Common myeloid progenitor, CD34-positive (primary cell): ENCODE measurements at regions not wholly inside any gene's neighbourhood (a gene's known extent, or its start where the extent isn't known, plus 50 kb on each side); places are given as distances from the start of the nearest gene placed in this dataset.
A peak's percentile ranks its signal among the peaks of the same experiment; 100 is the strongest.

ENCODE experiments used
- CTCF ChIA-PET: fragments of 350-600 bp; sonication (Branson Sonifier 250); formaldehyde crosslinking; loops from one replicate; lab custom pipeline; 2021; ENCODE audit warnings: antibody characterized with exemption; lab: Charles Lee
- POLR2A ChIA-PET: fragments of 350-600 bp; sonication (Branson Sonifier 250); formaldehyde crosslinking; loops from one replicate; lab custom pipeline; 2021; ENCODE audit warnings: antibody characterized with exemption; lab: Charles Lee
- DNase-seq, 3 donors: peaks; one replicate each; pipeline versions ENCODE4 v3.0.0 to v3.0.0-alpha.2; 2013
- H3K27ac ChIP-seq, 2 experiments: 1 replicate in 1 of 2; 2 replicates in 1 of 2; pipeline ENCODE4 v1.7.0; 2013; ENCODE audit warnings: inconsistent platforms in 2 of 2, low read length in 2 of 2, mild to moderate bottlenecking in 2 of 2, low read depth in 1 of 2, moderate library complexity in 1 of 2; ENCODE audit not compliant: severe bottlenecking in 2 of 2, insufficient read depth in 1 of 2, poor library complexity in 1 of 2
- H3K27me3 ChIP-seq, 5 experiments: replicated peaks in 2 of 5; 1 replicate in 3 of 5; 2 replicates in 2 of 5; pipeline versions ENCODE4 v1.6.1 to v1.7.0; 2013; ENCODE audit warnings: low read length in 4 of 5, mild to moderate bottlenecking in 2 of 5, moderate library complexity in 2 of 5, inconsistent platforms in 1 of 5; ENCODE audit not compliant: insufficient read depth in 5 of 5, control insufficient read depth in 4 of 5
- H3K36me3 ChIP-seq, 4 experiments: 1 replicate in 2 of 4; 2 replicates in 2 of 4; pipeline versions ENCODE4 v1.6.1 to v1.7.0; 2013; ENCODE audit warnings: low read length in 3 of 4, control low read depth in 1 of 4, mild to moderate bottlenecking in 1 of 4; ENCODE audit not compliant: control insufficient read depth in 4 of 4, insufficient read depth in 4 of 4
- H3K4me1 ChIP-seq, 4 experiments: 1 replicate in 3 of 4; 2 replicates in 1 of 4; pipeline versions ENCODE4 v1.6.1 to v1.7.1; 2013; ENCODE audit warnings: low read length in 3 of 4, mild to moderate bottlenecking in 3 of 4, control low read depth in 1 of 4, inconsistent platforms in 1 of 4, moderate library complexity in 1 of 4; ENCODE audit not compliant: control insufficient read depth in 4 of 4, insufficient read depth in 4 of 4; ENCODE audit errors: control extremely low read depth in 1 of 4
- H3K4me3 ChIP-seq, 7 experiments: 1 replicate in 4 of 7; 2 replicates in 3 of 7; pipeline versions ENCODE4 v1.5.1 to v1.7.0; 2013; ENCODE audit warnings: mild to moderate bottlenecking in 7 of 7, low read length in 6 of 7, moderate library complexity in 6 of 7, inconsistent platforms in 2 of 7, low read depth in 2 of 7, control low read depth in 1 of 7; ENCODE audit not compliant: insufficient read depth in 4 of 7, control insufficient read depth in 1 of 7; ENCODE audit errors: extremely low read depth in 1 of 7
- H3K9me3 ChIP-seq, 5 experiments: 1 replicate in 4 of 5; 2 replicates in 1 of 5; pipeline versions ENCODE4 v1.6.1 to v1.7.1; 2013; ENCODE audit warnings: low read length in 4 of 5, mild to moderate bottlenecking in 2 of 5, inconsistent platforms in 1 of 5, low read depth in 1 of 5, moderate library complexity in 1 of 5; ENCODE audit not compliant: control insufficient read depth in 4 of 5, insufficient read depth in 2 of 5; ENCODE audit errors: control extremely low read depth in 1 of 5
- WGBS: methylation state at CpG from one replicate; pipeline ENCODE4 v1.1.5; 2013; ENCODE audit not compliant: insufficient coverage; 5-methylcytosine and 5-hydroxymethylcytosine counted together

DNA sequence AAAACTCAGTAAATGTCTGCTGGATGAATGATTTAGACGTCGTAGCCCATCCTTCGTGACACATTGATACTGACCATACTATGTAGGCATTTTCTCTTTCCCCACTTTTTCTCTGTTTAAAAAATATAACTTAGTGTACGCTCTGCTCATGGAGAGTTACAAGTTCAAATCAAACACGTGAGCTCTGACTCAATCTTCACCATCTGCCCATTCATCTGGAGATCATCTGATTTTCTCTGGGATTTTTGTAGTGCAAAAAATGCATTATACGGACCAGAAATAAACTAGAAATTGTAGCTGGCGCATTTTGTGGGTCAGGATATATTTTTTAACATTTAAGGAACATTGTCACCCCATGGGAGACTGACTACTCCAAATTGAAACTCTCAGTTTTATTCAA lies 124.7 kb upstream of the FAM9B start:
- Histone ChIP-seq H3K9me3 (no peaks in the 10 kb centered on the region), H3K27me3 (peaks cover 0 to 2% (median 0%) of the 10 kb centered on the region in 5 experiments), H3K4me3 (no peak overlapping the region), H3K4me1 (no peaks in the 10 kb centered on the region), H3K36me3 (no peaks in the 10 kb centered on the region), H3K27ac (no peak overlapping the region)
- 93% methylated on average over 5 of the region's 7 CpGs for WGBS
- DNase-seq: no peak
- ChIA-PET POLR2A (no interaction called here), CTCF (no interaction called here)

DNA sequence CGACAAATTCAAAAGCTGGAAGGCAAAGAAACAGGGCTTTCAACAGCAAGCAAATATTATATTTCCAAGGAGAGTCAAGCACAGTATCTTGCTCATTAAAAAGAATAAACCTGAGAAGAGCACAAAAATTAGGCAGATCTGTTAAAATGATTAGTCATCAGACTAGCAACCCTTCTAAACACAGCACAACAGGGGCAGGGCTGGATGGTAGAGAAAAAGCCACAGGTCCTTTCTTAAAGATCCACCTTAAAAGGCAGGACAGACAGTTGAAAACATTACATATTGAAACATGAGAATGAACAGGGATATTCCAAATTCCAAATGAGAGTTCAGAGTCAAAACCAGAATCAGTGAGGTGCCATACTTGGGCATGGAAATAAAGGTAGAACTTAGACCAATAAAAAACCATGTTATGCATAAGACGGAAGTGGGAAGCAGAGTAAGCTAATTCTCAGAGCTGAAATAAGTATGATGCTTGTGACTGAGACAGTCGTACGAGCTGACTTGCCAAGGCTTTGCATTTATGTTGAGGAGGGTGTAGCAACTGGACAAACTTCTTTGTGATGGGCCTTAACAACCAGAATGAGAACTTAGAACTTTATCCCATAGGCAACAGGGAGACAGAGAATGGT lies 126.9 kb upstream of the FAM9B start:
- Histone ChIP-seq H3K4me1 (no peaks in the 10 kb centered on the region), H3K27ac (no peak overlapping the region), H3K4me3 (no peak overlapping the region), H3K27me3 (peaks cover 0 to 2% (median 0%) of the 10 kb centered on the region in 5 experiments), H3K36me3 (no peaks in the 10 kb centered on the region), H3K9me3 (no peaks in the 10 kb centered on the region)
- DNase-seq: no peak
- WGBS: 100% methylated on average over 4 of the region's 4 CpGs
- ChIA-PET CTCF (no interaction called here), POLR2A (no interaction called here)

DNA sequence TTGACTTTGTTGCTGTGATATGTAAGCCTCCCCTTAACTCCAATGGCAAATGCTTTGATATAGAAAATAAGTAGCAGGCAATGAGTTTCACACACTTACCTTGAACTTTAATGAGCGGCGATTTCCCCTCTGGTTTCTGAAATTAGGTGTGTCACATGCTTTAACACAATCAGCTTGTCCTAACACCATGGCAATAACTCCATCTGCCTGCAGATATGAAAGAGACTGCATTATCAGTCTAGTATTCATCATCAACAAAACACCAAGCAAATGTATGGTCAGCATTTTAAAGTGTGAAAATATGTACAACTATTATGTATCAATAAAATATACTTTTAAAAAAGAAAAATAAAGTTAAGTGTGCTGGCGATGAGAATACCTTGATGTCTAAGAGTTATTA lies 128.8 kb upstream of the FAM9B start:
- peaks cover 0 to 3% (median 0%) of the 10 kb centered on the region in 5 experiments for H3K9me3 ChIP-seq
- ChIA-PET CTCF (no interaction called here), POLR2A (no interaction called here)
- H3K27ac ChIP-seq: no peak overlapping the region
- H3K4me3 ChIP-seq: no peak overlapping the region
- no peak for DNase-seq
- H3K36me3 ChIP-seq: no peaks in the 10 kb centered on the region
- peaks cover 0 to 2% (median 0%) of the 10 kb centered on the region in 5 experiments for H3K27me3 ChIP-seq
- no peaks in the 10 kb centered on the region for H3K4me1 ChIP-seq
- no CpG with 5 or more reads among the region's 3 CpGs for WGBS

DNA sequence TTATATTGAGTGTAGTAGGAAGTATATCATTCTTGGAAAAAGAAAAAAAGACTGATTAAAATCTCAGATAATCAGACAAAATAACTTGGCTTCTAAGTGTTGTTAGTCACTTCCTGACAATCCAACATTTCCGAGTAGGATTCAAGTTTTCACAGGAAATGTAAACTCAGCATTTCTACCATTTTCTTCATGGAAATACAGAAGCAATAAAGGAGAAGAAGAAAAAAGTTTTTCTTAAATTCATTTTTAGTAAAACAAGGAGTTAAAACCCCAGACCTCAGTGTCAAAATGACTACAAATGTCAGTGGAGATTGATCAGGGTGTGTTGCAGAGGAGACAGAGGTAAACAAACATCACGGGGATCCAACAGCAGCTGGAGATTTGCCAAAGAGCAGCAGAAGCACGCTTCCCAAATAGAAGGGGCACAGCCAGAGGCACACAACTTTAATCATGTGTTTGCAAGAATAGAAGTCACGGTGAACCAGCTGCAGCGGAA lies 129.3 kb upstream of the FAM9B start:
- CTCF ChIA-PET: no interaction called here
- peaks cover 0 to 3% (median 0%) of the 10 kb centered on the region in 5 experiments for H3K9me3 ChIP-seq
- no peak overlapping the region for H3K4me3 ChIP-seq
- POLR2A ChIA-PET: no interaction called here
- no peak for DNase-seq
- WGBS: 56% methylated on average over 4 of the region's 5 CpGs
- H3K4me1 ChIP-seq: no peaks in the 10 kb centered on the region
- H3K27me3 ChIP-seq: peaks cover 0 to 2% (median 0%) of the 10 kb centered on the region in 5 experiments
- no peaks in the 10 kb centered on the region for H3K36me3 ChIP-seq
- no peak overlapping the region for H3K27ac ChIP-seq

DNA sequence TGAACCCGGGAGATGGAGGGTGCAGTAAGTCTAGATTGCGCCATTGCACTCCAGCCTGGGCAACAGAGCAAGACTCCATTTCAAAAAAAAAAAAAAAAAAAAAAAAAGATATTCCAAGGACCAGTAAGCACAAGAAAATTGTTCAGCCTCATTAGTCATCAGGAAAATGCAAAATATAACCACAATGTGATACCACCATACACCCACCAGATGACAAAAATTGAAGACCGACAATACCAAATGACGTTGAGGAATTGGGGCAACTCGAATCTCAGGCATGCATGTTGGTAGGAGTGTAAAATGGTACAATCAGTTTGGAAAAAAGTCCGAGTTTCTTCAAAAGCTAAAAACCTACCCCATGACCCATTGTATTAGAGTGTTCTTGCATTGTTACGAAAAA lies 130.2 kb upstream of the FAM9B start:
- Histone ChIP-seq H3K27me3 (peaks cover 0 to 2% (median 0%) of the 10 kb centered on the region in 5 experiments), H3K36me3 (no peaks in the 10 kb centered on the region), H3K4me3 (no peak overlapping the region), H3K4me1 (no peaks in the 10 kb centered on the region), H3K27ac (no peak overlapping the region), H3K9me3 (peaks cover 0 to 3% (median 2%) of the 10 kb centered on the region in 5 experiments)
- ChIA-PET POLR2A (no interaction called here), CTCF (no interaction called here)
- 83% methylated on average over 1 of the region's 7 CpGs for WGBS
- no peak for DNase-seq

DNA sequence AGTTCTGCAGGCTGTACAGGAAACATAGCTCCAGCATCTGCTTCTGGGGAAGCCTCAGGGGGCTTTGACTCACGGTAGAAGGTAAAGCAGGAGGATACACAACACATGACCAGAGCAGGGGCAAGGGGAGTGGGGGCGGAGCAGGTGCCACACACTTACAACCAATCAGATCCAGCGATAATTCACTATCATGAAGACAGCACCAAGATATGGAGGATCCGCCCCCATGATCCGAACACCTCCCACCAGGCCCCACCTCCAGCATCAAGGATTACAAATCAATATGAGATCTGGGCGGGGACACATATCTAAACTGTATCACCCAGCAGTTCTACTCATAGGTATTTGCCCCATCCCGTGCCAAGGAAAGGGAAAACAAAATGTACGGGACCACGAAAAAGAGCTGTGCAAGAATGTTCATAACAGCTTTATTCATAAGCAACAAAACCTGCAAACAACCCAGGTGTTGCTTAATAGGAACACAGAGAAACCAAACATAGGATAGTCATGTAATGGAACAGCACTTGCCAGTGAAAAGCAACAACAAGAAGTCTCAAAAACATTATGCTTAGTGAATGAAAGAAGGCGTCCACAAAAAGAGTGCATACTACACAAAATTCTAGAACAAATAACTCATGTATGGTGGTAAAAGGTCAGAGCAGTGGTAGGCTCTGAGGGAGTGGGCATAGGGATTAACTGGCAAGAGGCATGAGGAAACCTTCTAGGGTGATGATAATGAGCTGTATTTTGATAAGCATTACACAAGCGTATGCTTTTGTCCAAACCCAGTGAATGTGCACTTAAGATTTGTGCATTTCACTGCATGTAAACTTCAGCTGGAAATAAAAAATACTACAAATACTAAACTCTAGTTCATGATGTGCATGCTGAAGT lies 130.9 kb upstream of the FAM9B start:
- CTCF ChIA-PET: no interaction called here
- POLR2A ChIA-PET: no interaction called here
- peak in 2 of 3 donors; percentile 0 to 1 for DNase-seq
- Histone ChIP-seq H3K27ac (no peak overlapping the region), H3K4me3 (no peak overlapping the region), H3K27me3 (peaks cover 0 to 2% (median 0%) of the 10 kb centered on the region in 5 experiments), H3K4me1 (no peaks in the 10 kb centered on the region), H3K36me3 (no peaks in the 10 kb centered on the region), H3K9me3 (peaks cover 0 to 3% (median 2%) of the 10 kb centered on the region in 5 experiments)
- WGBS: 95% methylated on average over 3 of the region's 11 CpGs

DNA sequence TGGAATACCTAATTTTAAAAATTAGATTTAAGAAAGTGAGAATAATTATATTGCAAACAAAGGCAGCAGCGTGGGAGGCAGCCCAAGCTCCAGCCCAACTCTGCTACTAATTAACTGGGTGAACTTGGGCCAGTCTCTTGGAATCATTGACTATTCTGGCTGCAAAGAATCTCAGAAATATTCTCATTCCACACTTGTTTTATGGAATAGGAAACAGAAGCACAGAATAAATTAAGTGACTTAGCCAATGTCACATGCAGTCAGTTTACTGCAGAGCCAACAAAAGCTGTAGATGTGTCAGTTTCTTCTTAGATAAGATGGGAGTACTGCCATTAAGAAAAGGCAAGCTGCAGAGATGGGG lies 132.6 kb upstream of the FAM9B start:
- Histone ChIP-seq H3K27me3 (peaks cover 0 to 2% (median 0%) of the 10 kb centered on the region in 5 experiments), H3K4me1 (no peaks in the 10 kb centered on the region), H3K4me3 (no peak overlapping the region), H3K27ac (no peak overlapping the region), H3K9me3 (peaks cover 0 to 3% (median 2%) of the 10 kb centered on the region in 5 experiments), H3K36me3 (no peaks in the 10 kb centered on the region)
- ChIA-PET CTCF (no interaction called here), POLR2A (no interaction called here)
- no peak for DNase-seq
- 71% methylated on average over 1 of the region's 1 CpG for WGBS
